Duodenal mucosa (tissue), 2 donors: ENCODE measurements at regions not wholly inside any gene's neighbourhood (a gene's known extent, or its start where the extent isn't known, plus 50 kb on each side); places are given as distances from the start of the nearest gene placed in this dataset.

ENCODE experiments used
- H3K27ac ChIP-seq: one replicate; pipeline ENCODE4 v1.7.0; 2013; ENCODE audit warnings: low read depth, low read length
- H3K27me3 ChIP-seq, 2 donors: one replicate each; pipeline ENCODE4 v1.7.0; 2013; ENCODE audit warnings: low read length in 2 of 2, control low read depth in 1 of 2; ENCODE audit not compliant: insufficient read depth in 2 of 2, control insufficient read depth in 1 of 2
- H3K36me3 ChIP-seq, 2 donors: one replicate each; pipeline ENCODE4 v1.7.0; 2013; ENCODE audit warnings: low read length in 2 of 2, control low read depth in 1 of 2; ENCODE audit not compliant: insufficient read depth in 2 of 2, control insufficient read depth in 1 of 2
- H3K4me1 ChIP-seq, 2 donors: one replicate each; pipeline ENCODE4 v1.7.0; 2013; ENCODE audit warnings: low read length in 2 of 2, control low read depth in 1 of 2; ENCODE audit not compliant: insufficient read depth in 2 of 2, control insufficient read depth in 1 of 2
- H3K4me3 ChIP-seq, 2 donors: one replicate each; pipeline ENCODE4 v1.7.0; 2013; ENCODE audit warnings: low read length in 2 of 2, low read depth in 1 of 2
- H3K9ac ChIP-seq, 2 donors: one replicate each; pipeline ENCODE4 v1.7.0; 2013; ENCODE audit warnings: low read length in 2 of 2, low read depth in 1 of 2
- H3K9me3 ChIP-seq, 2 donors: one replicate each; pipeline ENCODE4 v1.7.0; 2013; ENCODE audit warnings: low read length in 2 of 2, control low read depth in 1 of 2; ENCODE audit not compliant: control insufficient read depth in 1 of 2

DNA sequence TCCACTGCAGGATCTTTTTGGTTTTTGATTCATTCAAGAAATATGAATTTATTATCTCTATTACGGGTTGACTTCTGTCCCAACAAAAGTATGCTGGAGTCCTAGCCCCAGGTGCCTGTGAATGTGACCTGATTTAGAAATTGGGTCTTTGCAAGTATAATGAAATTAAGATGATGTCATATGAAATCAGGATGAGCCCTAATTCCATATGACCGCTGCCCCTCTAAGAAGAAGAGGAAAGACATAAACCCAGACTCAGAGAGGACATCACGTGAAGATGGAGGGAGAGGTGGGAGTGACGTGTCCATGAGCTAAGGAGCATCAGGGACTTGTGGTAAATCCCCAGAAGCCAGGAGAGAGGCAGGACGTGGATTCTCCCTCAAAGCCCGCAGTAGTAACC is 287.1 kb downstream of the LPIN1 start:
- no peaks in the 10 kb centered on the region for H3K36me3 ChIP-seq
- H3K4me1 ChIP-seq = no peaks in the 10 kb centered on the region
- no peaks in the 10 kb centered on the region for H3K9me3 ChIP-seq
- H3K27me3 ChIP-seq = no peaks in the 10 kb centered on the region
- H3K27ac ChIP-seq = no peak overlapping the region
- H3K4me3 ChIP-seq = no peak overlapping the region
- H3K9ac ChIP-seq = no peak overlapping the region

DNA sequence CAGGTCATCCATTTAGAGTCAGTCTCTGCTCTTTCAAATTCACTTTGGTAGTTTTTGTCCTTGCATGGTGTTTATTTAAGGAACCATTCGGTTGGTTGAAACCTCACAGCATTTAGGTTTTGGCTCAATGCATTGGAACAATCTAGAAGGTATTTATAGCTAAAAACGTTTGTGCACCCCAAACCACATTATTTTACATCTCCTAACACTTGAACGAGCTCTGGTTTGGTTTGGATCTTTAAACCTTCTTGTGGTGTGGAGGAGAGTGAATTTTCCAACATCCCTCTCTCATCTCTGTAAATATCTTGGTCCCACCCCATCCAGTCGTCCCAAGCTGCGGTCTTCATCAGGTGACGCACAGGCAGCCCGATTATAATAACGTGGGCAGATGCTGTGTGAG is 287.9 kb downstream of the LPIN1 start:
- Histone ChIP-seq H3K4me1 (no peaks in the 10 kb centered on the region), H3K9ac (no peak overlapping the region), H3K27me3 (no peaks in the 10 kb centered on the region), H3K36me3 (no peaks in the 10 kb centered on the region), H3K27ac (no peak overlapping the region), H3K9me3 (no peaks in the 10 kb centered on the region), H3K4me3 (no peak overlapping the region)

DNA sequence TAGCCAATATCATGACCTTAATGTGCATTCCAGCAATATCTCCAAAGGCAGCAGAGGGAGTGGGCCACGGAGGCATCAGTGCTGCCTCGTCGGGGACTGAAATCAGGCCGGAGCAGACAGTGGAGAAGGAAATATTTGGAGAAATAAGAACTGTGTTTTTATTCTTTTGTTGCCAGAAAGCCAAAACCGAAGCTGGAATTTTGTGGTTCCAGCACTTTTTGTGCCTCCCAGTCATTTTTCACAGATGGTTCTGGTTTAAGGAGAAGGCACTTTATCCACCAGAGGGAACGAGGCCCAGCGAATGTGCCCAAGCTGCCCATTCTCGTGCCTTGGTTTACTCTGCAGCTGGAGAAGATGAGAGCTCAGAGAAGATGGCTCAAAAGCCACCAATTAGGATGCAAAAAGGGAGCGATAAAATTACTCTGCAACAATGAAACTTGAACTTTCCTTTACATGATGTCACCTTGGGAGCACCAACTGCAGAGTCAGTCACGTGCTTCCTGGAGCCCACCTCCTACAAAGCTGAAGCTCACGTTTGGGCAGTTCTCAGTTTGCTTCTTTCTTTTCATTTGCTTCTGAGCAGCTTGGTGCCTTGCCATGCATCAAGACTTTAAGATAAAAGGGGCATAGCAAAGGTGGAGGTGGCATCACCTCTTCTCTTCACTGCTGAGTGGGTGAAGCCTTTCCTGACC is 288.7 kb downstream of the LPIN1 start:
- H3K27ac ChIP-seq = no peak overlapping the region
- no peaks in the 10 kb centered on the region for H3K36me3 ChIP-seq
- no peaks in the 10 kb centered on the region for H3K4me1 ChIP-seq
- H3K9ac ChIP-seq = no peak overlapping the region
- no peaks in the 10 kb centered on the region for H3K9me3 ChIP-seq
- no peaks in the 10 kb centered on the region for H3K27me3 ChIP-seq
- H3K4me3 ChIP-seq = no peak overlapping the region

DNA sequence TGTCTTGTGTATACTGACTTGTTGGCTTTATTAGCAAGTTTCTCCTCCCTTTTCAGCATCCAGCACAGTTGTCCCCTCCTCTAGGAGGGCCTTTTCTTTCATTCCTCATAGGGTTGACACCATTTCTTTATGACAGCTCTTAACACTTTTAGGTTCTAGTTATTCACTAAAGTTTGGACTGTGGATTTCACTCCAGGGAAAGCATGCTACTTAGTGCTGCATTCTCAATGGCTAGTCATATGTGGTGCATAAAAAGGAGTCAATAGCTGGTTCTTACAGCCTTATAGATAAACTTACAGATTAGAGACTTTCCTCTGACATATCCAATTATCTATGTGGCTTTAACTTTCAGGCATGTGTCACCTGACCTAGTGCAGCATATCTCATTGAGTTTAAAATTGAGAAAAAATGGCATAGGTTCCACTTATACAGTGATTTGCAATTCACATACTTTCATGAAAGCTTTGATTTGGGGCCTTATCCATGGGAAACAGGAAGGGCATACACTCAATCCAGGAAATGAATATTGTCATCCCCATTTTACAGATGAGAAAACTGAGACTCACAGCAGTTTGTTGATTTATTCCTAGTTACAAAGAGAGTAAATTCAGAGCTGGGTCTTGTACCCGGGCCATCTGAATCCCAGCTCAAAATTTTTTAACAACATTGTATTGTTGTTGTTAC is 289.7 kb downstream of the LPIN1 start:
- no peaks in the 10 kb centered on the region for H3K27me3 ChIP-seq
- H3K9ac ChIP-seq = no peak overlapping the region
- H3K4me1 ChIP-seq = no peaks in the 10 kb centered on the region

DNA sequence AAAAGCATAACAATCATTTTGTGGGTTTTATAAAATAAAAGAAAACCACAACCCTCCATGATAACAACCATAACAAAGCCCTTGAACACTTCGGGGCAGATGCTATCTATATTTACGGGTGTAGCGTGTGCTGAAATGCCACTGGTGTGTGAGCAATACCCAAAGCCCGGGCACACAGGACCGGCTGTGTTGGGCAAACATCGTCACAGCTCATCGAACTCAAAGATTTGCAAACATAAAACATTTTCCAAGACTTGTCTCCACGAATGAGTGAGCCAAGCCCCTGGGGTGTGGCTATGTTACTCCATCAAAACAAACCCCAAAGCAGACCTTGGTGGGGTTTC is 290.2 kb downstream of the LPIN1 start:
- no peak overlapping the region for H3K4me3 ChIP-seq
- no peaks in the 10 kb centered on the region for H3K36me3 ChIP-seq

More for the DNA sequence above, 289.7 kb downstream of the LPIN1 start:
- H3K36me3 ChIP-seq = no peaks in the 10 kb centered on the region
- no peak overlapping the region for H3K4me3 ChIP-seq
- H3K27ac ChIP-seq = no peak overlapping the region
- no peaks in the 10 kb centered on the region for H3K9me3 ChIP-seq

DNA sequence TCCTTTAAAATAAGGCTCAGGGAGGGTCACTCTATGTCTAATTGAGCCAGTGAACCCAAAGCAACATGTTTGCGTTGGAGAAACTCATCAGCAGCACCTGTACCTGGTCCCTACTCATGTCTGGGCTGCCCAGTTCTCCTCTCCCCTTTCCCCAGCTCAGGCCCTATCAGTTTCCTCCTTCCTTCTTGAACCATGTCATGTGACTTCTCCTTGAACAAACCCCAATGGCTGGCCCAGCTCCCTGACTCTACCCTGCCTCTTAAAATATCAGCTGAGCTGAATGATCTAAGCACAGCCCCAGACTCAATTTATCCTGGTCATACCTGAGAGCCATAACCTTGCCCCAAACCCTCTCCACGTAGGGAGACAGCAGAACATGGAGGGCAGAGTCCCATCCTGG is 290.9 kb downstream of the LPIN1 start:
- Histone ChIP-seq H3K27ac (no peak overlapping the region), H3K4me1 (no peaks in the 10 kb centered on the region), H3K9me3 (no peaks in the 10 kb centered on the region), H3K36me3 (no peaks in the 10 kb centered on the region), H3K4me3 (no peak overlapping the region), H3K27me3 (no peaks in the 10 kb centered on the region), H3K9ac (no peak overlapping the region)

More for the DNA sequence above, 290.2 kb downstream of the LPIN1 start:
- Histone ChIP-seq H3K27me3 (no peaks in the 10 kb centered on the region), H3K4me1 (no peaks in the 10 kb centered on the region), H3K9me3 (no peaks in the 10 kb centered on the region), H3K27ac (no peak overlapping the region), H3K9ac (no peak overlapping the region)

DNA sequence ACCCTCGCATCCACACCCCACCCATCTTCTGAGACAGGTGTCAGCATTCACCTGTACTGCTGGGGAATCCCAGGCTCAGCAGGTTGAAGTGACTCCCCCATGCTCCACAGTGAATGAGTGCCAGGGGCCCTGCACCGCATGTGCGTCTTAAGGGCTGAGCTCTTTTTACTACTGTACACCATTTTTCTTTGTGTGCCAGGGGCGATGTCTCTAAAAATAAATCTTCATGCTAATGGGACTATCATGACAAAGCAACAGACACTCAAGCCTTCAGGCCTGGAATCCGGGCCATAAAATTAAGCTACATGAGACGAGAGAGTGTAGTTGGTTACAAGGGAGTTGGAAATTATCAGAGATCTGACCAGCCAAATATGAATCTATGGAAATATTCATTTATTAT is 294.8 kb downstream of the LPIN1 start:
- Histone ChIP-seq H3K4me1 (no peaks in the 10 kb centered on the region), H3K4me3 (no peak overlapping the region), H3K27me3 (no peaks in the 10 kb centered on the region), H3K36me3 (no peaks in the 10 kb centered on the region), H3K27ac (no peak overlapping the region), H3K9me3 (no peaks in the 10 kb centered on the region), H3K9ac (no peak overlapping the region)

DNA sequence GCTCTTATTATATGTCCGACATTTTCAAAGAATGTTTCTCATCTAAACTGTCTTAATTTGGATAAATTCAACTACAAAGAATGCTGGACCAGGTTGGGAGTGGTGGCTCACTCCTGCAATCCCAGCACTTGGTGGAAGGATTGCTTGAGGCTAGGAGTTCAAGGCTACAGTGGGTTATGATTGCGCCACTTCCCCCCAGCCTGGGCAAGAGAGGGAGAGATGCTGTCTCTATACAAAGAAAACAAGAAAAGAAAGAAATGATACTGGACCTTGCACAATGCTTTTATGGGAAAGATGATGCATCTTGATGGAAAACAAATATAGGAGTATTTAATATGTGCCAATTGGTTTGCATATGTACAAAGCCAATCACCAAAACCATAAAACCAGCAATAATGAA is 296.7 kb downstream of the LPIN1 start:
- Histone ChIP-seq H3K9me3 (no peaks in the 10 kb centered on the region), H3K4me3 (no peak overlapping the region), H3K36me3 (no peaks in the 10 kb centered on the region), H3K4me1 (no peaks in the 10 kb centered on the region), H3K27ac (no peak overlapping the region), H3K27me3 (no peaks in the 10 kb centered on the region), H3K9ac (no peak overlapping the region)

DNA sequence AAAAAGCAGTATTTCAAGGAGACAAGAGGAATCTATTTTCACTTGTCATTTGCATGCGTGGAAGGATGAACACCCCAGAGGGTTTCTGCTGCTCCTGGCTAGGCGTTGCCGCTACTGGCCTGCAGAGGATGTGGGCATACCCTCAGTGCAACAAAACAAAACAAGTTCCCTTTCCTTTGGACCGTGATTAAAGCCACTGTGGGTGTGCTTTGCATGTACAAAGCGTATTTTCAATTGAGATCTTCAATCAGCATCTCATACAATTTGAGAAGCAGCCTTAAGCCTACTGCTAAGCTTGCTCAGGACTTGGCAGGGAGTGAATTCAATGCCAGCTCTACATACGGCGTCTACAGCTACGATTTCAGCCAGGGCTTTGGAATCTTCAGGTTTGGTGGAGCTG is 298.4 kb downstream of the LPIN1 start:
- H3K9ac ChIP-seq = no peak overlapping the region
- no peaks in the 10 kb centered on the region for H3K4me1 ChIP-seq
- H3K36me3 ChIP-seq = no peaks in the 10 kb centered on the region
- H3K9me3 ChIP-seq = no peaks in the 10 kb centered on the region
- no peak overlapping the region for H3K27ac ChIP-seq
- H3K4me3 ChIP-seq = no peak overlapping the region
- H3K27me3 ChIP-seq = no peaks in the 10 kb centered on the region

DNA sequence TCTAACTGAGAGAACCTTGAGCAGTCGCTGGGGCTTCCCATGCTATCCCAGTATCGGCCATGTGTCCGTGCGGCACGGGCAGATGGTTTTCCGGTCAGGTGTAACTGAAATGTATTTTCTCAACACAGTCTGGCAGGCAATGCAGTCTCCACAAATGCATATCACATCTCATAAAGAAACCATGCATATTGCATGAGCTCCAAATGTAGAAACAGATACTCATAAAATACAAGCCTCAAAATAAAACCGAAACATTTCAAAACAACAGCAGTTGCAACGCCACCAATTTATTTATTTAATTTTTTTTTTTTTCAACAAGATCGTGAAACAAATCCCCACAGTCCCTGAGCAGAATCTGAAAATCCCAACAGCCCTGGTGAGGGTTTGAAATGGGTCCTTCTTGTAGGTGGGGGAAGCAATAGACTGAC is 299.4 kb downstream of the LPIN1 start:
- no peak overlapping the region for H3K27ac ChIP-seq
- H3K4me3 ChIP-seq = no peak overlapping the region
- no peaks in the 10 kb centered on the region for H3K4me1 ChIP-seq
- no peaks in the 10 kb centered on the region for H3K36me3 ChIP-seq
- no peak overlapping the region for H3K9ac ChIP-seq
- H3K9me3 ChIP-seq = no peaks in the 10 kb centered on the region
- H3K27me3 ChIP-seq = no peaks in the 10 kb centered on the region
